ENCODE measurements at regions not wholly inside any gene's neighbourhood (a gene's known extent, or its start where the extent isn't known, plus 50 kb on each side); places are given as distances from the start of the nearest gene placed in this dataset.

DNA sequence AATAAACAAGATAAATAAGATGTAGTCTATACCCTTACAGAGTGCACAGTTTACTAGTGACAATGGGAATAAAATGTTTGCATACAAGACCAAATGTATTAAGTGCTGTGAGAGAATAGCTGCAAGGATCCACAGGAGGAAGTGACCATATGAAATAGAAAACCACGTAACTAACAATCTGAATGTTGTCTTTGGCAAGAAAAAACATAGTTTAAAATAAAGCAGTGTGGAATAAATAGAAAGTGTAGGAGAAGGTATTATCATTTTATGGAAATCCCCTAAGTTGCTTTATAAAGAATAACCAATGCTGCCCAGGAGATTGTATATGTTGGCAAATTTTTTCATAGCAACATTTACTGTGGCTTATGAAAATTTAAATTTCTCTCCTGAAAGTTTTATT lies 116.1 kb downstream of the PCDH7 start:
- no peak for DNase-seq
- H3K36me3 ChIP-seq (replicated peaks in 1 of 2; ENCODE audit: control insufficient read depth in 1 of 2, insufficient read depth in 2 of 2, low read length in 2 of 2): no peaks in the 10 kb centered on the region
- H3K79me2 ChIP-seq (ENCODE audit: insufficient read depth, low read length): no peaks in the 10 kb centered on the region
- Mint-ChIP-seq H3K4me3 (no peak overlapping the region), H3K36me3 (no peaks in the 10 kb centered on the region), H3K9me3 (no peaks in the 10 kb centered on the region), H3K4me1 (no peaks in the 10 kb centered on the region), H3K27ac (no peak overlapping the region), H3K27me3 (ENCODE audit: low read depth in 3 of 3) (peaks cover 0 to 3% (median 0%) of the 10 kb centered on the region in 3 donors)
- H3K4me1 ChIP-seq (ENCODE audit: control insufficient read depth in 1 of 2, insufficient read depth in 2 of 2, low read length in 2 of 2): no peaks in the 10 kb centered on the region
- H3K9me3 ChIP-seq (replicated peaks in 1 of 2; ENCODE audit: control insufficient read depth in 1 of 2, insufficient read depth in 1 of 2, low read length in 2 of 2): no peaks in the 10 kb centered on the region
- no peak overlapping the region for H2AFZ ChIP-seq (ENCODE audit: insufficient read depth, low read depth, low read length, poor library complexity, severe bottlenecking)
- no peaks in the 10 kb centered on the region for H4K20me1 ChIP-seq (ENCODE audit: insufficient read depth, low read length)
- no peak overlapping the region for H3K4me3 ChIP-seq (replicated peaks in 1 of 3; ENCODE audit: low read depth in 2 of 3, low read length in 3 of 3)
- H3K27me3 ChIP-seq (ENCODE audit: control insufficient read depth in 2 of 2, insufficient read depth in 2 of 2, low read length in 2 of 2): no peaks in the 10 kb centered on the region
- no peak overlapping the region for H3K9ac ChIP-seq (ENCODE audit: insufficient read depth, low read length, poor library complexity, severe bottlenecking)
- intact Hi-C loops (cut with micrococcal nuclease): no loop called here
- TF ChIP-seq, protein P1, sequence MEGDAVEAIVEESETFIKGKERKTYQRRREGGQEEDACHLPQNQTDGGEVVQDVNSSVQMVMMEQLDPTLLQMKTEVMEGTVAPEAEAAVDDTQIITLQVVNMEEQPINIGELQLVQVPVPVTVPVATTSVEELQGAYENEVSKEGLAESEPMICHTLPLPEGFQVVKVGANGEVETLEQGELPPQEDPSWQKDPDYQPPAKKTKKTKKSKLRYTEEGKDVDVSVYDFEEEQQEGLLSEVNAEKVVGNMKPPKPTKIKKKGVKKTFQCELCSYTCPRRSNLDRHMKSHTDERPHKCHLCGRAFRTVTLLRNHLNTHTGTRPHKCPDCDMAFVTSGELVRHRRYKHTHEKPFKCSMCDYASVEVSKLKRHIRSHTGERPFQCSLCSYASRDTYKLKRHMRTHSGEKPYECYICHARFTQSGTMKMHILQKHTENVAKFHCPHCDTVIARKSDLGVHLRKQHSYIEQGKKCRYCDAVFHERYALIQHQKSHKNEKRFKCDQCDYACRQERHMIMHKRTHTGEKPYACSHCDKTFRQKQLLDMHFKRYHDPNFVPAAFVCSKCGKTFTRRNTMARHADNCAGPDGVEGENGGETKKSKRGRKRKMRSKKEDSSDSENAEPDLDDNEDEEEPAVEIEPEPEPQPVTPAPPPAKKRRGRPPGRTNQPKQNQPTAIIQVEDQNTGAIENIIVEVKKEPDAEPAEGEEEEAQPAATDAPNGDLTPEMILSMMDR (IDR thresholded peaks at IDR 0.05): no peak
- no CpG with 5 or more reads among the region's 1 CpG for WGBS (ENCODE audit: insufficient coverage)
- no peak overlapping the region for H3K4me2 ChIP-seq (replicated peaks; ENCODE audit: extremely low read depth, low read length, poor library complexity, severe bottlenecking)
- H3K27ac ChIP-seq (ENCODE audit: low read depth in 1 of 2, low read length in 2 of 2): no peak overlapping the region

DNA sequence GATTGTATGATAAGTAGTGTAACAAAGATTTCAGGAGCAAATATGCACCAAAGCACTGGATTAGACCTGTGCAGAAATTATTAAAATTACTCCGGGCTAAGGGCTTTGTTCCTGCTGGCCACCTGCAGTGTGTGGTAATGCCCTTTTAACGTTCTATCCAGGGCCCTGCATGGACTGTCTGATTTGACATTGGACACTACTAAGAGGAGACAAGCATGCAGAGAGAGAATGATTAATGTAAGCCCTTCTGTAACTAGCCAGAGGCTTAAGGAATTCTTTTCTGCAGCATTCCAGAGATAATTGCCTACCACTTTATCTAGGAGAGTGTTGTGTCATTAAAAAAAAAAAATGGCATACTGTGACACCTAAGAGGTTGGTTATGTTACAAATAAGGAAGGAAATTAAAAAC lies 117.0 kb downstream of the PCDH7 start:
- TF ChIP-seq, protein P1 (IDR thresholded peaks at IDR 0.05): no peak
- Histone ChIP-seq H3K27me3 (ENCODE audit: control insufficient read depth in 2 of 2, insufficient read depth in 2 of 2, low read length in 2 of 2) (no peaks in the 10 kb centered on the region), H4K20me1 (ENCODE audit: insufficient read depth, low read length) (no peaks in the 10 kb centered on the region), H3K9me3 (replicated peaks in 1 of 2; ENCODE audit: control insufficient read depth in 1 of 2, insufficient read depth in 1 of 2, low read length in 2 of 2) (no peaks in the 10 kb centered on the region), H3K4me2 (replicated peaks; ENCODE audit: extremely low read depth, low read length, poor library complexity, severe bottlenecking) (no peak overlapping the region), H3K36me3 (replicated peaks in 1 of 2; ENCODE audit: control insufficient read depth in 1 of 2, insufficient read depth in 2 of 2, low read length in 2 of 2) (no peaks in the 10 kb centered on the region), H2AFZ (ENCODE audit: insufficient read depth, low read depth, low read length, poor library complexity, severe bottlenecking) (no peak overlapping the region), H3K79me2 (ENCODE audit: insufficient read depth, low read length) (no peaks in the 10 kb centered on the region), H3K9ac (ENCODE audit: insufficient read depth, low read length, poor library complexity, severe bottlenecking) (no peak overlapping the region), H3K27ac (ENCODE audit: low read depth in 1 of 2, low read length in 2 of 2) (no peak overlapping the region), H3K4me1 (ENCODE audit: control insufficient read depth in 1 of 2, insufficient read depth in 2 of 2, low read length in 2 of 2) (no peaks in the 10 kb centered on the region), H3K4me3 (replicated peaks in 1 of 3; ENCODE audit: low read depth in 2 of 3, low read length in 3 of 3) (no peak overlapping the region)
- Mint-ChIP-seq H3K4me1 (no peaks in the 10 kb centered on the region), H3K27ac (no peak overlapping the region), H3K36me3 (no peaks in the 10 kb centered on the region), H3K9me3 (no peaks in the 10 kb centered on the region), H3K4me3 (no peak overlapping the region), H3K27me3 (ENCODE audit: low read depth in 3 of 3) (peaks cover 0 to 3% (median 0%) of the 10 kb centered on the region in 3 donors)
- DNase-seq: no peak
- WGBS (ENCODE audit: insufficient coverage): 76% methylated on average over 2 of the region's 2 CpGs
- intact Hi-C loops (cut with micrococcal nuclease): no loop called here
